ENCODE measurements at regions not wholly inside any gene's neighbourhood (a gene's known extent, or its start where the extent isn't known, plus 50 kb on each side); places are given as distances from the start of the nearest gene placed in this dataset.

DNA sequence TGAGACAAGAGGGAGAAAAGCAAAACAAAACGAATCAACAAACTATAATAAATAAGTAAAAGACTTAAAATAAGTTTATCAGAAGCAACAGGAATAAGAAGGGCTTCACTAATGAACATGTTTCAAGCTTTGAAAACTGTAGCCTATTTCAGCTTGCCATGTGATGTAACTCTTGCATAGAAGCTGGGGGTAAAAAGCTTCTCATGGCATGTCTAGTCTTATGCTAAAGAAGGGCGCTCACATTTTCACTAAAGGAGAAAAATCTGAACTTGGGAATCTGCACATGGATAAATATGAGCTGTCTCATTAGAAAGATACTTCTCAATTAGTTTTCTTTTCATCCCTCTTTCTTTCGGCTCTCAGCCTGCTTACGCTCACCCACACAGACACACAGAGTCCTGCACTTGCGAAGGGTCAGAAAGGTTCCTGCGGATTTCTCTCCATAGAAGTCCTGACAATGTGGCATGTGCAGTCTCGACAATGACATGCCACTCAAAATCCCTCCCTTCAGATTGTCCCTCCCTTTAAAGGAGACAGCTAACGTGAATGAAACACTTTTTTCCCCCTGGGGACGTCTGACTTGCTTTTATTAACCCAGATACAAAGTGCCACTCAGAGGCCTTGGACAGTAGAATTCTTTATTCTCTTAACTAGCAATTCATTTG lies 568.9 kb upstream of the NR2F2 start:
- H3K4me3 ChIP-seq, result no peak overlapping the region
- H3K36me3 ChIP-seq, result no peaks in the 10 kb centered on the region
- H3K27me3 ChIP-seq, result no peaks in the 10 kb centered on the region
- no peak overlapping the region for H3K27ac ChIP-seq
- peak in 1 of 2 donors; percentile 38 for DNase-seq (ENCODE audit: low read depth in 1 of 2, low spot score in 1 of 2)
- H3K9me3 ChIP-seq (ENCODE audit: low read depth), result no peaks in the 10 kb centered on the region
- H3K4me1 ChIP-seq (ENCODE audit: low read depth), result peaks cover 21% of the 10 kb centered on the region
- TF ChIP-seq, protein P1, sequence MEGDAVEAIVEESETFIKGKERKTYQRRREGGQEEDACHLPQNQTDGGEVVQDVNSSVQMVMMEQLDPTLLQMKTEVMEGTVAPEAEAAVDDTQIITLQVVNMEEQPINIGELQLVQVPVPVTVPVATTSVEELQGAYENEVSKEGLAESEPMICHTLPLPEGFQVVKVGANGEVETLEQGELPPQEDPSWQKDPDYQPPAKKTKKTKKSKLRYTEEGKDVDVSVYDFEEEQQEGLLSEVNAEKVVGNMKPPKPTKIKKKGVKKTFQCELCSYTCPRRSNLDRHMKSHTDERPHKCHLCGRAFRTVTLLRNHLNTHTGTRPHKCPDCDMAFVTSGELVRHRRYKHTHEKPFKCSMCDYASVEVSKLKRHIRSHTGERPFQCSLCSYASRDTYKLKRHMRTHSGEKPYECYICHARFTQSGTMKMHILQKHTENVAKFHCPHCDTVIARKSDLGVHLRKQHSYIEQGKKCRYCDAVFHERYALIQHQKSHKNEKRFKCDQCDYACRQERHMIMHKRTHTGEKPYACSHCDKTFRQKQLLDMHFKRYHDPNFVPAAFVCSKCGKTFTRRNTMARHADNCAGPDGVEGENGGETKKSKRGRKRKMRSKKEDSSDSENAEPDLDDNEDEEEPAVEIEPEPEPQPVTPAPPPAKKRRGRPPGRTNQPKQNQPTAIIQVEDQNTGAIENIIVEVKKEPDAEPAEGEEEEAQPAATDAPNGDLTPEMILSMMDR (IDR thresholded peaks at IDR 0.05; ENCODE audit: low read depth, low read length), result no peak

DNA sequence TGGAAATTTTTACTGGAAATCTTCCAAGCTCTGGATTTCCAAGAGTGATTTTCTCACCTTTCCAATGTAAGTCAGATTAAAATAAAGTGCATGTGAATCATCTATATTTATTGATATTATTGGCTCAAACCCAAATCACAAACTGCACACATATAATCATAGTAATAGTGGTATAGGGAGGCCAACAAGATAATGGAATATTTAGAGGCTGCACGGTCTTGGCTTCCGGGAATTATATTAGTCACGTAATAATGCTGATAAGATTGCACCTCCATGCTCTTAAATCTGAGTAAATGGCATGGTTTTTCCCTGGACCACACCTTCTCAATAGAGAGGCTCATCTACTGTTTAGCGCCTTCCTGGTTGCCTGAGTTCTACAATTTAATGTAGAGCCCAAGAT lies 567.1 kb upstream of the NR2F2 start:
- H3K36me3 ChIP-seq, result no peaks in the 10 kb centered on the region
- TF ChIP-seq, protein P1 (IDR thresholded peaks at IDR 0.05; ENCODE audit: low read depth, low read length), result no peak
- no peaks in the 10 kb centered on the region for H3K27me3 ChIP-seq
- H3K4me1 ChIP-seq (ENCODE audit: low read depth), result peaks cover 21% of the 10 kb centered on the region
- no peak for DNase-seq (ENCODE audit: low read depth in 1 of 2, low spot score in 1 of 2)
- no peak overlapping the region for H3K4me3 ChIP-seq
- H3K9me3 ChIP-seq (ENCODE audit: low read depth), result no peaks in the 10 kb centered on the region
- H3K27ac ChIP-seq, result no peak overlapping the region

DNA sequence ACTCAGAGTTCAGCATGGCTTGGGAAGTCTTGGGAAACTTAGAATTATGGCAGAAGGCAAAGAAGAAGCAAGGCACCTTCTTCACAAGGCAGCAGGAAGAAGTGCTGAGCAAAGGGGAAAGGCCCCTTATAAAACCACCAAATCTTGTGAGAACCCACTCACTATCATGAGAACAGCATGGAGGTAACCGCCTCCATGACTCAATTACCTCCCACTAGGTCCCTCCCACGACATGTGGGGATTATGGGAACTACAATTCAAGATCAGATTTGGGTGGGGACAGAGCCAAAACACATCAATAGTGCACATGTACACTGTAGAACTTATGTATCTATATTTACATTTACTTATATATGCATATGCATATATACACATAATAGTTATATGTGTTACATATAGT lies 565.3 kb upstream of the NR2F2 start:
- DNase-seq (ENCODE audit: low read depth in 1 of 2, low spot score in 1 of 2), result no peak
- H3K27me3 ChIP-seq, result no peaks in the 10 kb centered on the region
- H3K27ac ChIP-seq, result no peak overlapping the region
- TF ChIP-seq, protein P1 (IDR thresholded peaks at IDR 0.05; ENCODE audit: low read depth, low read length), result no peak
- H3K36me3 ChIP-seq, result no peaks in the 10 kb centered on the region
- H3K9me3 ChIP-seq (ENCODE audit: low read depth), result no peaks in the 10 kb centered on the region
- H3K4me1 ChIP-seq (ENCODE audit: low read depth), result peaks cover 19% of the 10 kb centered on the region
- no peak overlapping the region for H3K4me3 ChIP-seq

DNA sequence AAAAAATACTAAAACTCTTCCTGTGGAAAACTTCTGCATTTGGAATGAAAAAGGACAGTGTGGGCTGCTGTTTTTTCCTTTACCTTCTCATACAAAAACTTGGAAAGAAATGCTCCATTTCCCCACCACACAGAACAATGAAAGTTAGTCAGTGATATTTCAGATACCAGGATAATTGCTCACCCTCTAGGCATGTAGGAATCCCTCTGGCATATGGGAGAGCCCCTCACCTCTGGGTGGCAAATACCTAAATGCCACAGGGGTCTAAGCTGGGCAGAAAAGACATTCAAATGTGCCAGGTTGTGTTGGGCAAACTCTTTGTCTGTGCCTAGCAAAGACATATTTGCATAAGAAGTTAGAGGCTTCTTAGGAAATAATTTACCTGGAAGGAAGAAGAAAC lies 560.3 kb upstream of the NR2F2 start:
- peak in 1 of 2 donors; percentile 32 for DNase-seq (ENCODE audit: low read depth in 1 of 2, low spot score in 1 of 2)
- no peak overlapping the region for H3K4me3 ChIP-seq

DNA sequence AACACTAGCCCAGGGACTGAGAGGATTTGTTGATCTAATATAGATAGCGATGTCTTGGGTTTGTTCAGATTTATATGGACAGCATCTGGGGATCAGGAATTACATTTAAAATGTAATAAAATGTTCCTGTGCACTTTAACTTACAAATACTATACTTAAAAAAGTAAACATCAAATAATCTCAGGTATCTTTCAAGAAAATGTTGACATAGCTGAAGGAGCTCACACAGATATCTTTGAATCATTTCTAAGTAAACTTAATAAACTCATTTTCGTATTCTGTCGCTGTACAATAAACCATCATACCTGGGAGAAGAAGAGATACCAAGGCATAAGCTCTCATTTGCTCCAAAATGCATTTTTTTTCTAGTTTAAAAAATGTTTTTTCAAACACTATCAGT lies 557.5 kb upstream of the NR2F2 start:
- TF ChIP-seq, protein P1 (IDR thresholded peaks at IDR 0.05; ENCODE audit: low read depth, low read length), result no peak
- H3K36me3 ChIP-seq, result no peaks in the 10 kb centered on the region
- H3K27ac ChIP-seq, result no peak overlapping the region
- H3K9me3 ChIP-seq (ENCODE audit: low read depth), result no peaks in the 10 kb centered on the region
- H3K27me3 ChIP-seq, result no peaks in the 10 kb centered on the region
- H3K4me3 ChIP-seq, result no peak overlapping the region
- no peaks in the 10 kb centered on the region for H3K4me1 ChIP-seq (ENCODE audit: low read depth)
- no peak for DNase-seq (ENCODE audit: low read depth in 1 of 2, low spot score in 1 of 2)

More for the DNA sequence above, 560.3 kb upstream of the NR2F2 start:
- Histone ChIP-seq H3K27me3 (no peaks in the 10 kb centered on the region), H3K9me3 (ENCODE audit: low read depth) (no peaks in the 10 kb centered on the region), H3K27ac (no peak overlapping the region), H3K4me1 (ENCODE audit: low read depth) (no peaks in the 10 kb centered on the region), H3K36me3 (no peaks in the 10 kb centered on the region)
- TF ChIP-seq, protein P1 (IDR thresholded peaks at IDR 0.05; ENCODE audit: low read depth, low read length), result no peak

Data from cardiac muscle cell (in vitro differentiated cells and primary cell).